GM12878 (cell line): ENCODE measurements at regions not wholly inside any gene's neighbourhood (a gene's known extent, or its start where the extent isn't known, plus 50 kb on each side); places are given as distances from the start of the nearest gene placed in this dataset.

Experiments
- ATAC-seq: fragments of 200-7000 bp; cut with Tn5 transposase; 3 replicates; pipeline ENCODE4 v1.9.1; 2020; ENCODE audit warnings: mild to moderate bottlenecking, moderate library complexity
- BruUV-seq: library from RNA; stranded (reverse); fragments of 400-500 nt; replicated peaks from 2 replicates; lab custom pipeline; 2021; lab: Mats Ljungman, UMichigan
- CTCF ChIA-PET: fragments of 300-600 bp; sonication (Branson Sonifier 250); formaldehyde crosslinking; extraction: SDS; loops from one replicate; lab custom pipeline; 2021; ENCODE audit warnings: inconsistent platforms; lab: Yijun Ruan, JAX
- POLR2A ChIA-PET: fragments of 350-600 bp; formaldehyde crosslinking; extraction: SDS; loops from one replicate; lab custom pipeline; 2021; ENCODE audit warnings: inconsistent platforms; lab: Charles Lee
- RAD21 ChIA-PET: fragments of 300-600 bp; sonication (Branson Sonifier 250); formaldehyde crosslinking; loops from one replicate; lab custom pipeline; 2023; ENCODE audit warnings: antibody characterized with exemption; ENCODE audit not compliant: unreplicated experiment; lab: Charles Lee
- SMC1A ChIA-PET: fragments of 300-600 bp; sonication (Branson Sonifier 250); formaldehyde crosslinking; loops from one replicate; lab custom pipeline; 2023; ENCODE audit not compliant: unreplicated experiment, uncharacterized antibody; lab: Charles Lee
- DNase-seq: peaks from one replicate; pipeline ENCODE4 v3.0.0-alpha.2; 2011; ENCODE audit warnings: low read depth, low spot score
- FAIRE-seq: peaks from 3 replicates; lab custom pipeline; 2011; peaks lifted over from hg19 to GRCh38; lab: Jason Lieb, UNC
- H2AFZ ChIP-seq: 2 replicates; pipeline ENCODE4 v1.6.0; 2011; ENCODE audit warnings: low read depth, low read length, control low read depth; ENCODE audit not compliant: control insufficient read depth
- H3K27ac ChIP-seq: 2 replicates; pipeline ENCODE4 v1.5.1; 2011; ENCODE audit warnings: control low read depth; ENCODE audit not compliant: control insufficient read depth, insufficient read depth
- H3K27me3 ChIP-seq, 2 experiments: replicated peaks in 1 of 2; 2 replicates each; pipeline versions ENCODE4 v1.6.0 to v1.6.1; 2011; ENCODE audit warnings: low read length in 1 of 2; ENCODE audit not compliant: control insufficient read depth in 2 of 2, insufficient read depth in 2 of 2
- H3K36me3 ChIP-seq, 2 experiments: 2 replicates each; pipeline ENCODE4 v1.5.1; 2011; ENCODE audit warnings: low read length in 1 of 2; ENCODE audit not compliant: control insufficient read depth in 2 of 2, insufficient read depth in 2 of 2
- H3K4me1 ChIP-seq: 2 replicates; pipeline ENCODE4 v1.6.1; 2011; ENCODE audit warnings: mild to moderate bottlenecking, low read length, moderate library complexity, mixed read lengths; ENCODE audit not compliant: control insufficient read depth, insufficient read depth
- H3K4me2 ChIP-seq: 2 replicates; pipeline ENCODE4 v1.6.0; 2011; ENCODE audit warnings: control low read depth; ENCODE audit not compliant: control insufficient read depth, insufficient read depth
- H3K4me3 ChIP-seq: fragments of 200-600 bp; sonication (generic); 2 replicates; pipeline ENCODE4 v1.5.1; 2016
- H3K79me2 ChIP-seq: 2 replicates; pipeline ENCODE4 v1.6.0; 2011; ENCODE audit warnings: low read length; ENCODE audit not compliant: control insufficient read depth, insufficient read depth
- H3K9ac ChIP-seq: 2 replicates; pipeline ENCODE4 v1.8.0; 2011; ENCODE audit warnings: low read length, control low read depth, mixed read lengths; ENCODE audit not compliant: control insufficient read depth, insufficient read depth
- H3K9me3 ChIP-seq: replicated peaks from 3 replicates; pipeline ENCODE4 v1.5.1; 2011; ENCODE audit warnings: mild to moderate bottlenecking, low read length; ENCODE audit not compliant: control insufficient read depth, insufficient read depth
- H4K20me1 ChIP-seq: 2 replicates; pipeline ENCODE4 v1.6.0; 2011; ENCODE audit not compliant: control insufficient read depth, insufficient read depth
- BCL11A ChIP-seq: IDR thresholded peaks from 2 replicates; pipeline ENCODE4 v1.6.1; 2011; ENCODE audit warnings: low read depth, low read length
- BRCA1 ChIP-seq: IDR thresholded peaks from 2 replicates; pipeline ENCODE4 v1.6.1; 2011; ENCODE audit warnings: low read depth, low read length, improper control_type of control experiment
- CEBPZ ChIP-seq: fragments of 150-350 bp; IDR thresholded peaks from 2 replicates; pipeline ENCODE4 v1.6.1; 2016; ENCODE audit warnings: low read depth, low read length
- CHD1 ChIP-seq: IDR thresholded peaks from 2 replicates; pipeline ENCODE4 v1.6.1; 2012; ENCODE audit warnings: low read depth, low read length, improper control_type of control experiment
- EED ChIP-seq: sonication (generic); IDR thresholded peaks from 2 replicates; pipeline ENCODE4 v1.6.1; 2016; ENCODE audit warnings: antibody characterized with exemption, low read depth
- EP300 ChIP-seq, 2 experiments: fragments of 150-350 bp in 1 of 2; IDR thresholded peaks; 2 replicates each; pipeline ENCODE4 v1.6.1; 2011 to 2012; ENCODE audit warnings: low read depth in 2 of 2, low read length in 2 of 2, borderline replicate concordance in 1 of 2, improper control_type of control experiment in 1 of 2, inconsistent platforms in 1 of 2; ENCODE audit not compliant: control insufficient read depth in 1 of 2
- FOXM1 ChIP-seq: IDR thresholded peaks from 2 replicates; pipeline ENCODE4 v1.6.1; 2012; ENCODE audit warnings: low read depth, mild to moderate bottlenecking, inconsistent platforms, low read length, moderate library complexity
- GATAD2B ChIP-seq: fragments of 450-650 bp; conservative IDR thresholded peaks from 2 replicates; pipeline ENCODE4 v1.6.1; 2017; ENCODE audit warnings: low read depth, mild to moderate bottlenecking, moderate library complexity
- HDAC2 ChIP-seq: fragments of 200-600 bp; sonication (generic); IDR thresholded peaks from 2 replicates; pipeline ENCODE4 v1.6.1; 2017
- IRF4 ChIP-seq: IDR thresholded peaks from 2 replicates; pipeline ENCODE4 v1.6.1; 2011; ENCODE audit warnings: low read depth, low read length
- IRF5 ChIP-seq: fragments of 450-650 bp; IDR thresholded peaks from 2 replicates; pipeline ENCODE4 v1.6.1; 2017; ENCODE audit warnings: borderline replicate concordance
- KDM1A ChIP-seq: fragments of 200-600 bp; sonication (generic); IDR thresholded peaks from 2 replicates; pipeline ENCODE4 v1.6.1; 2016; ENCODE audit warnings: borderline replicate concordance
- MYB ChIP-seq: fragments of 150-350 bp; IDR thresholded peaks from 2 replicates; pipeline ENCODE4 v1.6.1; 2014; ENCODE audit warnings: mild to moderate bottlenecking, low read depth, low read length, borderline replicate concordance
- NR2C1 ChIP-seq: fragments of 450-650 bp; IDR thresholded peaks from 2 replicates; pipeline ENCODE4 v1.6.1; 2017; ENCODE audit warnings: antibody characterized with exemption, mild to moderate bottlenecking, moderate library complexity
- RBBP5 ChIP-seq: fragments of 200-600 bp; sonication (generic); conservative IDR thresholded peaks from 2 replicates; pipeline ENCODE4 v1.6.1; 2016
- RUNX3 ChIP-seq: IDR thresholded peaks from 2 replicates; pipeline ENCODE4 v1.6.1; 2012; ENCODE audit warnings: low read length, inconsistent platforms
- ZNF384 ChIP-seq: IDR thresholded peaks from 2 replicates; pipeline ENCODE4 v1.6.1; 2012; ENCODE audit warnings: low read depth, mild to moderate bottlenecking, low read length, improper control_type of control experiment, borderline replicate concordance
- WGBS: methylation state at CpG from one replicate; pipeline ENCODE4 v1.1.6; 2016; ENCODE audit warnings: low lambda C conversion rate; ENCODE audit not compliant: insufficient replicate concordance, insufficient coverage; ENCODE audit errors: missing lambda C conversion rate; 5-methylcytosine and 5-hydroxymethylcytosine counted together
- in situ Hi-C: fragments of 300-500 bp; cut with MboI; formaldehyde crosslinking; loops from 9 replicates; pipeline ENCODE4 v1.14.3; 2018; ENCODE audit warnings: mixed read lengths
- intact Hi-C: fragments of 100-400 bp; cut with micrococcal nuclease; formaldehyde crosslinking; loops from one replicate; pipeline ENCODE4 v1.14.2; 2022; ENCODE audit not compliant: unreplicated experiment
- TF ChIP-seq, protein P1 (sequence below): fragments of 450-650 bp; IDR thresholded peaks from 2 replicates; pipeline ENCODE4 v1.6.1; 2017; ENCODE audit warnings: low read depth, mild to moderate bottlenecking, moderate library complexity
- TF ChIP-seq, protein P2 (sequence below): IDR thresholded peaks from 2 replicates; pipeline ENCODE4 v1.6.1; 2011; ENCODE audit warnings: borderline replicate concordance, low read depth, mild to moderate bottlenecking, moderate library complexity, low read length; ENCODE audit not compliant: insufficient read depth, poor library complexity, severe bottlenecking

DNA sequence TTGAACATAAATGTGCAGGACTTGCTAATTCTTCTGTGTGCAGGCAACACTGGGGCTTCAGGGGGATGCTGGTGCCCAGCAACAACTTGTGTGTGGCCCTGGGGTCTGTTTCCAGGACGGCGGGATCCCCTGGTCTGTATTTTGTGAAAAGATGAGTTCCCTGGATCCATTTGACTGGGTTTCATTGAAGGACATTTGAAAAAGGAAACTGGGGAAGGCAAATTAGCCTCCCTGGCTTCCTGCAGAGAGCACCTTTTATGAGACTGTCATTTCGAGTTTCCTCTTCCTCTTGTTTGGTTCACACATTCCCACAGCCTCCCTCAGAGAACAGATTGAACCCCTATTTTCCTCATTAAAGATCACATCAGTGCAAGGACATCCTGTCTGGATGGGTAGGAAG, 63.1 kb downstream of the FOXI1 start:
- Histone ChIP-seq H3K4me3 (no peak overlapping the region), H3K36me3 (no peaks in the 10 kb centered on the region), H4K20me1 (no peaks in the 10 kb centered on the region; the same call in 1 of the 2 replicates), H3K27me3 (peaks cover 0 to 3% of the 10 kb centered on the region in 2 experiments; a peak in 3 of 4 replicates), H3K9me3 (no peaks in the 10 kb centered on the region), H2AFZ (no peak overlapping the region)
- intact Hi-C loops, result no loop called here
- TF ChIP-seq BCL11A, result no peak
- TF ChIP-seq EED, result no peak
- no peak for TF ChIP-seq NR2C1
- no peak for TF ChIP-seq HDAC2
- no peak for TF ChIP-seq IRF4
- no peak for TF ChIP-seq GATAD2B
- TF ChIP-seq EP300 (IDR thresholded peaks at IDR 0.05; ENCODE audit: borderline replicate concordance in 1 of 2, control insufficient read depth in 1 of 2, low read depth in 2 of 2, low read length in 2 of 2), result no peak
- TF ChIP-seq IRF5, result no peak
- TF ChIP-seq RUNX3, result no peak
- TF ChIP-seq, protein P1, sequence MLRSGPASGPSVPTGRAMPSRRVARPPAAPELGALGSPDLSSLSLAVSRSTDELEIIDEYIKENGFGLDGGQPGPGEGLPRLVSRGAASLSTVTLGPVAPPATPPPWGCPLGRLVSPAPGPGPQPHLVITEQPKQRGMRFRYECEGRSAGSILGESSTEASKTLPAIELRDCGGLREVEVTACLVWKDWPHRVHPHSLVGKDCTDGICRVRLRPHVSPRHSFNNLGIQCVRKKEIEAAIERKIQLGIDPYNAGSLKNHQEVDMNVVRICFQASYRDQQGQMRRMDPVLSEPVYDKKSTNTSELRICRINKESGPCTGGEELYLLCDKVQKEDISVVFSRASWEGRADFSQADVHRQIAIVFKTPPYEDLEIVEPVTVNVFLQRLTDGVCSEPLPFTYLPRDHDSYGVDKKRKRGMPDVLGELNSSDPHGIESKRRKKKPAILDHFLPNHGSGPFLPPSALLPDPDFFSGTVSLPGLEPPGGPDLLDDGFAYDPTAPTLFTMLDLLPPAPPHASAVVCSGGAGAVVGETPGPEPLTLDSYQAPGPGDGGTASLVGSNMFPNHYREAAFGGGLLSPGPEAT, result no peak
- no peak for TF ChIP-seq MYB
- TF ChIP-seq RBBP5, result no peak
- TF ChIP-seq, protein P2, sequence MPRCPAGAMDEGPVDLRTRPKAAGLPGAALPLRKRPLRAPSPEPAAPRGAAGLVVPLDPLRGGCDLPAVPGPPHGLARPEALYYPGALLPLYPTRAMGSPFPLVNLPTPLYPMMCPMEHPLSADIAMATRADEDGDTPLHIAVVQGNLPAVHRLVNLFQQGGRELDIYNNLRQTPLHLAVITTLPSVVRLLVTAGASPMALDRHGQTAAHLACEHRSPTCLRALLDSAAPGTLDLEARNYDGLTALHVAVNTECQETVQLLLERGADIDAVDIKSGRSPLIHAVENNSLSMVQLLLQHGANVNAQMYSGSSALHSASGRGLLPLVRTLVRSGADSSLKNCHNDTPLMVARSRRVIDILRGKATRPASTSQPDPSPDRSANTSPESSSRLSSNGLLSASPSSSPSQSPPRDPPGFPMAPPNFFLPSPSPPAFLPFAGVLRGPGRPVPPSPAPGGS, result no peak
- TF ChIP-seq ZNF384, result no peak
- TF ChIP-seq CHD1, result no peak
- no peak for TF ChIP-seq BRCA1
- no peak for TF ChIP-seq KDM1A
- no peak for TF ChIP-seq CEBPZ
- no peak for TF ChIP-seq FOXM1
- TF ChIP-seq, all 136 proteins: peak for 0
- CTCF ChIA-PET, result interaction anchor here (0.6 to 4.7 kb wide), 2 partner anchors 14 to 944 kb away, joined by 3 to 29 read pairs; no protein-coding TSS in a partner anchor
- Histone ChIP-seq H3K9ac (no peak overlapping the region), H3K4me1 (peaks cover 6% of the 10 kb centered on the region), H3K27ac (no peak overlapping the region), H3K79me2 (no peaks in the 10 kb centered on the region), H3K4me2 (no peak overlapping the region)
- RAD21 ChIA-PET, result no interaction called here
- SMC1A ChIA-PET, result no interaction called here
- POLR2A ChIA-PET, result no interaction called here
- DNase-seq (no peak), FAIRE-seq (no peak), ATAC-seq (no peak)
- 42% methylated on average over 3 of the region's 3 CpGs for WGBS
- in situ Hi-C loops, result no loop called here
- no TSS peak for BruUV-seq
